GM23338 (cell line): ENCODE measurements at regions not wholly inside any gene's neighbourhood (a gene's known extent, or its start where the extent isn't known, plus 50 kb on each side); places are given as distances from the start of the nearest gene placed in this dataset.

Experiments used
- ATAC-seq: fragments of 200-7000 bp; cut with Tn5 transposase; 3 replicates; pipeline ENCODE4 v1.9.1; 2020
- DNase-seq: peaks from one replicate; pipeline ENCODE4 v3.0.0-alpha.2; 2015; ENCODE audit warnings: low spot score
- H2AFZ ChIP-seq: fragments of 200-600 bp; sonication (generic); 2 replicates; pipeline ENCODE4 v1.8.0; 2016; ENCODE audit warnings: antibody characterized with exemption, mild to moderate bottlenecking, moderate library complexity
- H3F3A ChIP-seq: fragments of 200-600 bp; sonication (generic); replicated peaks from 2 replicates; pipeline ENCODE4 v1.8.0; 2017; ENCODE audit warnings: antibody characterized with exemption, mixed run types, low read depth
- H3K27ac ChIP-seq: fragments of 200-600 bp; sonication (generic); 2 replicates; pipeline ENCODE4 v1.6.1; 2016; ENCODE audit warnings: low read depth
- H3K27me3 ChIP-seq: fragments of 200-600 bp; sonication (generic); 2 replicates; pipeline ENCODE4 v1.8.0; 2016; ENCODE audit warnings: mild to moderate bottlenecking, mixed run types, moderate library complexity; ENCODE audit not compliant: insufficient read depth
- H3K36me3 ChIP-seq: fragments of 200-600 bp; sonication (generic); 2 replicates; pipeline ENCODE4 v1.8.0; 2016; ENCODE audit warnings: mild to moderate bottlenecking; ENCODE audit not compliant: insufficient read depth
- H3K4me1 ChIP-seq: fragments of 200-600 bp; sonication (generic); 2 replicates; pipeline ENCODE4 v1.8.0; 2016; ENCODE audit warnings: mild to moderate bottlenecking, moderate library complexity; ENCODE audit not compliant: insufficient read depth
- H3K4me2 ChIP-seq: fragments of 200-600 bp; sonication (generic); 2 replicates; pipeline ENCODE4 v1.7.1; 2017; ENCODE audit warnings: mixed run types
- H3K4me3 ChIP-seq: fragments of 200-600 bp; sonication (generic); 2 replicates; pipeline ENCODE4 v1.6.1; 2016; ENCODE audit warnings: mixed run types
- H3K79me2 ChIP-seq: fragments of 200-600 bp; sonication (generic); replicated peaks from 2 replicates; pipeline ENCODE4 v1.8.0; 2017; ENCODE audit warnings: mild to moderate bottlenecking; ENCODE audit not compliant: insufficient read depth
- H3K9me2 ChIP-seq: fragments of 200-600 bp; sonication (generic); 2 replicates; pipeline ENCODE4 v1.8.0; 2017; ENCODE audit not compliant: insufficient read depth
- H4K20me1 ChIP-seq: fragments of 200-600 bp; sonication (generic); replicated peaks from 2 replicates; pipeline ENCODE4 v1.8.0; 2017; ENCODE audit warnings: mild to moderate bottlenecking; ENCODE audit not compliant: insufficient read depth
- H3K27ac Mint-ChIP-seq: 2 replicates; pipeline ENCODE4 v1.8.0; 2020; ENCODE audit warnings: inconsistent platforms, mild to moderate bottlenecking, moderate library complexity, mixed read lengths
- H3K27me3 Mint-ChIP-seq: 3 replicates; pipeline ENCODE4 v1.8.0; 2022; ENCODE audit warnings: low read depth, mild to moderate bottlenecking, moderate library complexity, mixed read lengths, inconsistent platforms; ENCODE audit not compliant: insufficient read depth, poor library complexity
- H3K36me3 Mint-ChIP-seq: 3 replicates; pipeline ENCODE4 v1.8.0; 2021; ENCODE audit warnings: low read depth, mild to moderate bottlenecking, inconsistent platforms, moderate library complexity, mixed read lengths
- H3K4me1 Mint-ChIP-seq: 3 replicates; pipeline ENCODE4 v1.8.0; 2020; ENCODE audit warnings: mild to moderate bottlenecking, inconsistent platforms, mixed read lengths
- H3K4me3 Mint-ChIP-seq: 3 replicates; pipeline ENCODE4 v1.8.0; 2021; ENCODE audit warnings: moderate library complexity, mild to moderate bottlenecking, inconsistent platforms, mixed read lengths
- H3K9me3 Mint-ChIP-seq: 3 replicates; pipeline ENCODE4 v1.8.0; 2020; ENCODE audit warnings: moderate library complexity, mild to moderate bottlenecking, inconsistent platforms, mixed read lengths
- CREB1 ChIP-seq: fragments of 250-450 bp; sonication (Bioruptor Pico); IDR thresholded peaks from 2 replicates; pipeline ENCODE4 v1.5.0; 2020; ENCODE audit warnings: low read depth, mild to moderate bottlenecking, moderate library complexity
- EZH2 ChIP-seq: fragments of 200-600 bp; sonication (generic); IDR thresholded peaks from one replicate; pipeline ENCODE4 v1.8.0; 2017; ENCODE audit warnings: antibody characterized with exemption, mild to moderate bottlenecking, low read depth; ENCODE audit not compliant: unreplicated experiment
- EZH2phosphoT487 ChIP-seq: fragments of 200-600 bp; sonication (generic); IDR thresholded peaks from one replicate; pipeline ENCODE4 v1.8.1; 2018; ENCODE audit warnings: antibody characterized with exemption; ENCODE audit not compliant: unreplicated experiment
- JUNB ChIP-seq: IDR thresholded peaks from one replicate; pipeline ENCODE4 v1.6.1; 2016; ENCODE audit warnings: antibody characterized with exemption; ENCODE audit not compliant: unreplicated experiment
- NANOG ChIP-seq: IDR thresholded peaks from 2 replicates; pipeline ENCODE4 v1.6.1; 2016; ENCODE audit warnings: antibody characterized with exemption, borderline replicate concordance
- POLR2AphosphoS5 ChIP-seq: IDR thresholded peaks from 2 replicates; pipeline ENCODE4 v1.6.1; 2016; ENCODE audit warnings: antibody characterized with exemption, low read depth
- ZNF331 ChIP-seq: fragments of 250-450 bp; sonication (Bioruptor Pico); IDR thresholded peaks from 2 replicates; pipeline ENCODE4 v1.5.0; 2020; ENCODE audit warnings: low read depth, mild to moderate bottlenecking, moderate library complexity
- ZNF462 ChIP-seq: fragments of 250-450 bp; sonication (Bioruptor Pico); IDR thresholded peaks from 2 replicates; pipeline ENCODE4 v1.5.0; 2020; ENCODE audit warnings: mild to moderate bottlenecking, moderate library complexity
- TF ChIP-seq, protein P1 (sequence below): IDR thresholded peaks from 2 replicates; pipeline ENCODE4 v1.6.1; 2016; ENCODE audit warnings: antibody characterized with exemption

- no peaks in the 10 kb centered on the region for H4K20me1 ChIP-seq
- no peak overlapping the region for H3K4me2 ChIP-seq
- H3K36me3 ChIP-seq = no peaks in the 10 kb centered on the region; the same call in 1 of the 2 replicates
- Mint-ChIP-seq H3K36me3 (peaks cover 8% of the 10 kb centered on the region; the same call in 2 of the 3 replicates), H3K9me3 (peaks cover 13% of the 10 kb centered on the region; the same call in 2 of the 3 replicates), H3K27ac (no peak overlapping the region), H3K4me3 (no peak overlapping the region), H3K4me1 (peaks cover 2% of the 10 kb centered on the region; the same call in 2 of the 3 replicates), H3K27me3 (no peaks in the 10 kb centered on the region)
- no peak overlapping the region for H2AFZ ChIP-seq
- no peaks in the 10 kb centered on the region for H3K27me3 ChIP-seq
- no peaks in the 10 kb centered on the region for H3K9me2 ChIP-seq
- H3K4me3 ChIP-seq = no peak overlapping the region
- H3K79me2 ChIP-seq = no peaks in the 10 kb centered on the region
- no peak for DNase-seq
- no peak for ATAC-seq
- no peaks in the 10 kb centered on the region for H3F3A ChIP-seq
- H3K27ac ChIP-seq = no peak overlapping the region
- no peak for TF ChIP-seq CREB1 (CRISPR knock-in tag)
- no peak for TF ChIP-seq POLR2AphosphoS5
- TF ChIP-seq ZNF331 (CRISPR knock-in tag) = no peak
- H3K4me1 ChIP-seq = peaks cover 5% of the 10 kb centered on the region; the same call in 1 of the 2 replicates
Measured at GRCh38 chr2:185393091-185393490, 345.5 kb upstream of the FSIP2 start.

DNA sequence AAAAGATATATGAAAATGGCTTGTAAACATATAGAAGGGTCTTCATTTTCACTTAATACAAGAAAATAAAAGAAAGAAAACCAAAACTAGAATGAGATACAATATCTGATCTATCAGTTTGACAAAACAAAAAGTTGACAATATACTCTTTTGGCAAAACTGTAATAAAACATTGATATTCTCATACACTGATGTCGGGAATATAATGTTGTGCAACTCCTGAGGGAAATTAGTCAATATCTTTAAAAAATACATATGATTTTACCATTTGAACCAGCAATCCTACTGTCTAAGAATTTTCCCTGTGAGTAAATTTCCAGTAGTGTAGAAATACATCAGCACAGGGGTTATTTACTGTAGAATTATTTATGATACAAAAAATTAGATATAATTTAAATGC lies 336.1 kb upstream of the FSIP2 start:
- DNase-seq (no peak), ATAC-seq (no peak)
- no peak overlapping the region for H3K27ac Mint-ChIP-seq
- Histone ChIP-seq H4K20me1 (no peaks in the 10 kb centered on the region), H3K9me2 (no peaks in the 10 kb centered on the region), H3K27me3 (no peaks in the 10 kb centered on the region), H3F3A (no peaks in the 10 kb centered on the region), H3K79me2 (no peaks in the 10 kb centered on the region), H3K27ac (no peak overlapping the region), H3K4me2 (no peak overlapping the region), H3K4me1 (no peaks in the 10 kb centered on the region), H3K36me3 (no peaks in the 10 kb centered on the region), H2AFZ (no peak overlapping the region), H3K4me3 (no peak overlapping the region)
- no peak for TF ChIP-seq NANOG
- no peak for TF ChIP-seq EZH2phosphoT487
- no peak for TF ChIP-seq JUNB
- TF ChIP-seq, protein P1, sequence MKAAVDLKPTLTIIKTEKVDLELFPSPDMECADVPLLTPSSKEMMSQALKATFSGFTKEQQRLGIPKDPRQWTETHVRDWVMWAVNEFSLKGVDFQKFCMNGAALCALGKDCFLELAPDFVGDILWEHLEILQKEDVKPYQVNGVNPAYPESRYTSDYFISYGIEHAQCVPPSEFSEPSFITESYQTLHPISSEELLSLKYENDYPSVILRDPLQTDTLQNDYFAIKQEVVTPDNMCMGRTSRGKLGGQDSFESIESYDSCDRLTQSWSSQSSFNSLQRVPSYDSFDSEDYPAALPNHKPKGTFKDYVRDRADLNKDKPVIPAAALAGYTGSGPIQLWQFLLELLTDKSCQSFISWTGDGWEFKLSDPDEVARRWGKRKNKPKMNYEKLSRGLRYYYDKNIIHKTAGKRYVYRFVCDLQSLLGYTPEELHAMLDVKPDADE = no peak
- no peak for TF ChIP-seq EZH2
- no peak for TF ChIP-seq ZNF331 (CRISPR knock-in tag)
- no peak for TF ChIP-seq ZNF462 (CRISPR knock-in tag)
- no peak for TF ChIP-seq POLR2AphosphoS5
- H3K9me3 Mint-ChIP-seq = peaks cover 6% of the 10 kb centered on the region; the same call in 2 of the 3 replicates
- no peaks in the 10 kb centered on the region for H3K4me1 Mint-ChIP-seq
- H3K36me3 Mint-ChIP-seq = 0 out of 3 replicates have a peak, but pooled peaks cover 3% of the 10 kb centered on the region
- H3K27me3 Mint-ChIP-seq = no peaks in the 10 kb centered on the region
- no peak overlapping the region for H3K4me3 Mint-ChIP-seq
